Fibroblast of peridontal ligament (primary cell): ENCODE measurements at regions not wholly inside any gene's neighbourhood (a gene's known extent, or its start where the extent isn't known, plus 50 kb on each side); places are given as distances from the start of the nearest gene placed in this dataset.
A peak's percentile ranks its signal among the peaks of the same experiment; 100 is the strongest.

Experiments used
- DNase-seq: peaks from one replicate; pipeline ENCODE4 v3.0.0-alpha.2; 2010; ENCODE audit errors: extremely low read depth

DNA sequence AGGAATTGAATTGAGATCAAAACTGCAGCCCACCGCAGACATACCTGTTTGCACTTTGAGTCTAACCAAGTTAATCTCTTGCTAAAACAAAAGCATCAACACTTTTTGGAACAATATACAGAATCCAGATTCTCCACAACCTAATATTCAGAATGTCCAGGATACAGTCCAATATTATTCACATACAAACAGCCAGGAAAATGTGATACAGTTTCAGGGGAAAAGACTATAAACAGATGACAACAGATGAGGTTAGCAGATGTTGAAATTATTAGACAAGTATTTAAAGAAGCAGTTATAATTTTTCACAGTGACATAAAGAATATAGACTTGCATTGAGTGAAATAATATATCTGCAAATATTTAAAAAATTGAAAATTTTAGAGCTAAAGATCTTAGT is 678.1 kb upstream of the CXADR start:
- peak; percentile 5 for DNase-seq

DNA sequence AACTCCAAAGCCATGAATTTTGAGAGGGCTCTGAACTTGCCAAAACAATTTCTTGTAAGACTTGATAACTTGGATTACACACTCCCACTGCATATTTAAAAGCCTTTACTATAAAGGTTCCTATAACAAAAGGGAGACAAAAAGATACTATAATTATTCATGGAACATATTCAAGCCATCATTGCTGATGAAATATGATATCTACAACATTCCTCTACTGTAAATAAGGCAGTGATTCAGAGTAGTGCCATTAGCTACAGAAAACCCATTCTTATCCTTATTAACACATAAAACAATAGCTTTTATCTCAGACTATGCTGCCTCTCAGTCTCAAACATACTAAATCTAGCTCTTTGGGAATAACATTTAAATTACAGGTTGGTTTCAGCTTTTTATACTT is 675.5 kb upstream of the CXADR start:
- DNase-seq, result peak; percentile 64

- DNase-seq, result no peak
These were observed 675.1 kb upstream of the CXADR start for GRCh38 chr21:16837721-16838120.

DNA sequence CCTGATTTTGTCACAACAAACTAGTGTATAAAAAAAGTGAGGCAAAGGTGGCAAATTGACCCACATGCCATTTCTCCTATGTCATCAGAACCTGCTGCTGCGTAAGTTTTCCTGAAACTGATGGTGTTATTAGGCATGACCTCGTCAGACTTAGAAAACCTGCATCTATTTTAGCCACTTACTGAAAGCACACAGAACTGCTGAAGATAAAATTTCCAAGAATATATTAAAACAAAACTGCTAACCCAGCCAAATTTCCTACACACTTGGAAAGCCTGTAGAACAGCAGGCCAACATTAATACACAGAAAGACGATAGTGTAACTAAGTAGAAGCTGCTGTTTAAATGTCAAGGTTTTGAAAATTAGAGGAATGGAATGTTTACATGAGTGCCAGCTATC is 674.5 kb upstream of the CXADR start:
- DNase-seq, result peak; percentile 56

DNA sequence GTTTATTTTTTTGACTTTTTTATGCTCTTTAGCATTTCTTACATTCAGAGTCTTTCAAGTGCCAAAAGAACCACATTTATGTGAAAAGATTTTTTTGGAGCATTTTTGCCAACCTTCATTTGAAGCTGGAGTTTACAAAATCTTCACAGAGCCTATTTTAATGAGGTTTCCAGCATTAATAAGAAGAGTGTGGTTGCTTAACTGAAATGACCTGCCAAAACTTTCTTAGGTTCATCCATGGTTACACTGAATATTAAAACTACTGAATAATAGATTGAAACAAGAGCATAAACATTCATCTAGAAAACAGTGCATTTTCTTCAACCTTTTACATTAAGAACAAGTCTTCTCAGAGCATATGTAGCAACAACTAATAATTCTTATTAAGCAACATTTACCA is 672.3 kb upstream of the CXADR start:
- no peak for DNase-seq

DNA sequence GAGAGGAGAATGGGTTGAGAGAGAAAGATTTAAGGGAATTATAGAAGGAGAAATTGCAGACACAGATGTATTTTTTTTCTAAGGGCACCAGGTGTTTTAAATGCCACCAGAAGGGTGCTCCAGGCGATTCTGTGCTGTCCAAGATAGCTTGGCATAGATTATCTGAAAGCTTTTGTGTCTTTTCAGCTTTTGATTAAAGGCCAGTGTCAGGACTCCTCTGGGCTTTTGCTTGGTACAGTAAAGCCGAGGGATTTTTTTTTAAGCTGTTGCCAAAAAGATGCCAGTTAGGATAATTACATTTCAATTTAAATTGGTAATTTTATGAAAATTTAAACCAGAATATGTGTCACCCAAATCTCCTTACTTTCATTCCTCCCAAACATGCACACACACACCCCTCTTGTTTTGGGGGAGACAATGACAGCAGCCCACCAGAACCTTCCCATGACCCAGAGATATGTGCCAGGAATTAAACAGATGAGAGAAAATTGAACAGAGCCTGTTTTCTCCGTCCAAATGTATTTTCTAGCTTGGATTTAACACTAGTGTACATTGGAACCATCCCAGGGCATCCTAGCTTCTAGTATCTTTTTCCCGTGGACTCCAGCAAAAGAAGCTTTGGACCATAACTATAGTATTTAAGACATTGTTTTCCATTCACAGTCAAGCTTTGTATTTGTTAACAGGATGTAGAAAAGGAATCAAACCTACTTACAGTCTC is 670.7 kb upstream of the CXADR start:
- peak; percentile 5 for DNase-seq

DNA sequence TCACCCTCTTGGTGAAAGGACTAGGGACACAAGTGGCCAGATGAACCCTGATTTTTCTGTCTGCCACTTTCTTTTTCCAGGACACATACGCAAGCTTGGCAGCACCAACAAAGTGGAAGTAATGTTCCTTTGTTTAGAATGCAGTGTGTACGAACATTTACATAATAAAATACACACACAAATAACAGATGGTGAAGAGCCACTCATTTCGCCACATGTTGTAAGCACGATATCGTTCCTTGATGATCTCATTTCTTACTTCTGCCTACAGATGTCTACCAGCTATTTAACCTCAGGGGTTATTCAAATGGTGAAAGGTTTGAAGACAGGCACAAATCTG is 670.2 kb upstream of the CXADR start:
- peak; percentile 38 for DNase-seq

GRCh38 chr21:16847211-16847610 is 665.6 kb upstream of the CXADR start:
- no peak for DNase-seq

- DNase-seq, result no peak
These were observed 661.8 kb upstream of the CXADR start for GRCh38 chr21:16851054-16851453.

- no peak for DNase-seq
These were observed 657.6 kb upstream of the CXADR start for GRCh38 chr21:16855164-16855667.

DNA sequence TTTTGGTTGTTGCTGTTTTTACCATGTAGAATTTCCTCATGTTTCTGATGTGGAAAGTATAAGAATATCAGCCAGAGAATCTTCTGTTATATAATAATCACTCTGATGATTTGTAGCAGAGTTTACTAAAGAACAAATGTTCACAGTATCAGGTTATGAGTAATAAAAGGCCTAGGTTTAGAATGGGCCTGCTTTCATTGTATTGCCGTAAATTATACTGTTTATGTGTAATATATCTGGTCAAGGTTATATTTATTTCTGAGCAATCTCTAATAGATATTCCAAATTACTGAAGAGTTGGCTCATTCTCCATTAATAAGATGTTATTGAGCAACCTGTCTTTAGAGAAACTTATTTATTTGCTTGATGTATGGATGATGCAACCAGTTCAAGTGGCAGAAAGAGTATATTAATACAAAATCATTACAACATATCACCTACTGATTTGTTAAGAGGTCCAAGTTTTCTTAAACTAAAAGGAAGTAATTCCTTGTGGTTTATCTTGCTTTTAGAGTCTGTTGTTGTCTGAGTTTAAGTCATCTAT is 649.4 kb upstream of the CXADR start:
- no peak for DNase-seq

DNA sequence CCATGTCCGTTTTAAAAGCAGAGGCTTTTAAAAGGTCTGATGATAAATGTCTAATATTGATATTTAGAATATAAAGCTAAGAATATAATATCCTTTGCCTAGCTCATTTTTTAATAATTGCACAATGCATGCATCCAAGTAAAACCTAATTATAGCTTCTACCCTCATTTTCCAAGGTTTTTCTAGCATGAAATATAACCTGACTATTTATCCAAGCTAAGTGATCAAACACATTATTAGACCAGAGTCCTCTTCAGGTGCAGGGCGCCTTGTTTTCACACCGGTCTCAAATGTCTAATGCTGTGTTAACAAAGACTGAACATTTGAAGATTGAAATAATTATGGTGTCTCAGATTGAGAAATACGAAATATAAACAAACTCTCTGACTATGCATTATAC is 648.9 kb upstream of the CXADR start:
- DNase-seq, result no peak

- DNase-seq, result peak; percentile 48
These were observed 647.2 kb upstream of the CXADR start for GRCh38 chr21:16865632-16866031.

- no peak for DNase-seq
These were observed 646.0 kb upstream of the CXADR start for GRCh38 chr21:16866851-16867250.

DNA sequence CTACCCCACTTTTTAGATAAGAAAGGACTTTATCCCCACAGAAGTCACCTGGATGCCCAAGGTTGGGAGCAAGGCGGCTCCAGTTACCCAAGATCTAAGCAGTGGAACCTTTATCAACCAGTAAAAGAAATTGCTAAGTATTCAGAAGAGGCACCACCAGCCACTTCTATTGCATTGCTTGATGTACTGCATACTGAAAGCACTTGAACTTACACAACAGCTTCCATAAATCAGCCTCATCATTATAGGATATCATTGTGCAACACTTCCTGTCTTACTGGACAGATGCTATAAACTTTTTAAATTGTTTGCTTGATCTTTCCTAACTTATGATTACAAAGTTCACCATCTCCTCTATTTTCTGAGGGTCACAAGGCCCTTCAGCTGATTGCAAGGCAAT is 642.7 kb upstream of the CXADR start:
- DNase-seq, result peak; percentile 60

DNA sequence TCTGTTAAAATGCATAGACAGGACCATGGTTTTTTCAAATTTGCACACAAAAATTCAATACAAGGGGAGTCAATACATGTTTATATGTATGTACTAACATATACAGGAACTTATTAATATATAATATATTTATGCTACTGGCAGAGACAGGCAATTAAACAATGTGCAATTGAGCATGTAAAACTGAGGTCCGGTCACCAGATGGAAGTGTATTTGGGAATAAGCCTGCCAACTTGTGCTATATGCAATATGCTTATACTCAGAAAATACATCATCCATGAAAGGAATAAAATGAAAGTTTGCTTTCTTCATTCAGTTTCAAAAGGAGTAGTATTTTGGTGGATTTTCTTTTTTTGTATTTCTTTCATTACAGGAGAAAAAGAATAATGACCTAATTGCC is 640.2 kb upstream of the CXADR start:
- DNase-seq, result no peak

GRCh38 chr21:16873176-16873575 is 639.7 kb upstream of the CXADR start:
- DNase-seq, result no peak

- DNase-seq, result no peak
These were observed 639.2 kb upstream of the CXADR start for GRCh38 chr21:16873596-16873995.

DNA sequence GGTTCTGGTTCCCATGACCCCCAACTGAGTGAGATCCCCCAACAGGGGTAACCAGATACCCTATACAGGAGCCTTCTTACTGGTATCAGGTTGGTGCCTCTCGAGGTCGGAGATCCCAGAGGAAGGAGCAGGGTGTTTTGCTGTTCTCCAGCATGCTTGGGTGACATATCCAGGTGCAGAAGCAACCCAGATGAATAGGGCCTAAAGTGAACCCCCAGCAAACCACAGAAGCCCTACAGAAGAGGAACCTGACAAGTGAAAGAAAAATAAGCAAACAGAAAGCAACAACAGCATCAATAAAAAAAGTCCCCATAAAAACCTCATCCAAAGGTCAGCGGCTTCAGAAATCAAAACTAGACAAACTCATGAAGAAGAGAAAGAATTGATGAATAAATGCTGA is 633.4 kb upstream of the CXADR start:
- DNase-seq, result no peak

GRCh38 chr21:16891821-16892220 is 621.0 kb upstream of the CXADR start:
- peak; percentile 77 for DNase-seq

DNA sequence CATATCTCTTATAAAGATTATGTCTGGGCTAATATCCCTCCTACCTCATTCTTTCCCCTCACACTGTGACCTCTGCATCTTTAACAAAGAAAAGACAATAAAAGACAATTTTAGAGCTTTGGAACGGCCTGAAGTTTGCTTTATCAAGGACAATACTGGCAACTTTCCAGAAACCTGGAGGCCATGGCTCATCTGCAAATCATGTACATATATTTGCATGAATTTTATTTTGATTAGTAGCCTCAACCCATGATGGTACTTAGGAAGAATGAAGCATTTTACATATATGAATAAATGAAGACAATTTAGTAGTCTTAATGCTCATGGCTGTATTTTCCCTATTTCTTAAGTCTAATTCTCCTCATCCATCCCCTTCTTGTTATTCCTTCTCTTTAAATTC is 612.2 kb upstream of the CXADR start:
- no peak for DNase-seq

DNA sequence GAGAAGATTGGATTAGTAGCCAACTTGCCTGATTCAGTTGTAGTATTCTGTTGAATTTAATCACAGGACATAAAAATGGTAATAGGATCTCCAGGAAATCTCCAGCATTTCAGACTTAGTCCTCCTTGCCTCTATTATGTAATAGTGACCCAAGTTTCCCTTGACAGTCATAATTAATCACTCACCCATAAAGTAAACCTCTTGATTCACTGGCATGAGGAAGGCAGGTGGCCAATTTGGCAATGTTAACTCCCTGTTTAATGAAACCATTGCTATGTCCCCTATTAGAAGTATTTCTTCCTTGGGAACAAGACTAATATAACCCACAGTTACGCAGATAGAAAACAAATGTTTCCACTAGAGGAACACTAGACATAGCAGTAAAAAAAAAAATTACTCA is 604.8 kb upstream of the CXADR start:
- DNase-seq, result peak; percentile 54

- DNase-seq, result no peak
These were observed 602.2 kb upstream of the CXADR start for GRCh38 chr21:16910435-16911165.
